Endothelial cell of umbilical vein (primary cell): ENCODE measurements at regions not wholly inside any gene's neighbourhood (a gene's known extent, or its start where the extent isn't known, plus 50 kb on each side); places are given as distances from the start of the nearest gene placed in this dataset.

Source experiments
- CTCF ChIP-seq, 2 donors: IDR thresholded peaks; 1 replicate in 1 of 2; 2 replicates in 1 of 2; pipeline ENCODE4 v1.5.1; 2011; ENCODE audit warnings: low read length in 2 of 2, mild to moderate bottlenecking in 2 of 2, moderate library complexity in 2 of 2, control low read depth in 1 of 2, inconsistent platforms in 1 of 2, low read depth in 1 of 2; ENCODE audit not compliant: insufficient read depth in 1 of 2; ENCODE audit errors: extremely low read depth in 1 of 2
- EZH2 ChIP-seq: IDR thresholded peaks from 2 replicates; pipeline ENCODE4 v1.6.1; 2012; ENCODE audit warnings: borderline replicate concordance, low read depth, mild to moderate bottlenecking, moderate library complexity, low read length, inconsistent platforms; ENCODE audit not compliant: severe bottlenecking
- POLR2AphosphoS5 ChIP-seq: IDR thresholded peaks from 2 replicates; pipeline ENCODE4 v1.6.1; 2012; ENCODE audit warnings: low read depth, mild to moderate bottlenecking, control low read depth, low read length, moderate library complexity; ENCODE audit not compliant: insufficient read depth

DNA sequence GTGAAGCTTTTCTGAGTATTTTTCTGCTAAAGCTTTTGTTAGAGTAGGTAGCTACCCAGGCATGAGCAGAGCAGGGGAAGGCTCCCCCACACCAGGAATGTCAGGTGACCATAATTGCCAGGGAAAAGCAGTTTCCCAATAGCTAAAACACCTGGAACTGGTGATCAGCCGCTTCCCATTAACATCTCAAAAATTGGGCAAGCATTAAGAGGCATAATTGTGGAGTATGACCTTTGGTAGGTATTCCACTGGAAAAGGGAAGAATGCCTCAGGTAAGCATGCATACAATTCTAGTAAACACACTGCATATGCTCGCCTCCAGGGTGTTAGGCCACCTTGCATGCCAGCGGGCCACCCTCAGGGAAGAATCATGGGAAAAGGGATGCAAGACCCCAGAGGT is 84.5 kb downstream of the CCR1 start:
- TF ChIP-seq POLR2AphosphoS5 (no peak), EZH2 (no peak), CTCF (IDR thresholded peaks at IDR 0.05; ENCODE audit: extremely low read depth in 1 of 2, insufficient read depth in 1 of 2, low read depth in 1 of 2, low read length in 2 of 2) (no peak)
